MCF 10A (cell line): ENCODE measurements at regions not wholly inside any gene's neighbourhood (a gene's known extent, or its start where the extent isn't known, plus 50 kb on each side); places are given as distances from the start of the nearest gene placed in this dataset.

Experiments used
- BruUV-seq: library from RNA; stranded (reverse); fragments of 400-500 nt; replicated peaks from 2 replicates; lab custom pipeline; 2021; lab: Mats Ljungman, UMichigan
- CTCF ChIA-PET: fragments of 300-600 bp; sonication (Branson Sonifier 250); formaldehyde crosslinking; extraction: SDS; loops from one replicate; lab custom pipeline; 2021; ENCODE audit warnings: antibody characterized with exemption, inconsistent platforms; lab: Yijun Ruan, JAX
- POLR2A ChIA-PET: fragments of 300-600, 350-650 bp; sonication (Branson Sonifier 250); formaldehyde crosslinking; extraction: SDS; loops from one replicate; lab custom pipeline; 2020; ENCODE audit warnings: antibody characterized with exemption, inconsistent platforms; lab: Yijun Ruan, JAX
- DNase-seq: peaks from one replicate; pipeline ENCODE4 v3.0.0-alpha.2; 2018; ENCODE audit not compliant: unreplicated experiment
- H3K27ac Mint-ChIP-seq: one replicate; pipeline ENCODE4 v1.8.0; 2022; ENCODE audit warnings: mild to moderate bottlenecking, low read depth, mixed read lengths; ENCODE audit not compliant: unreplicated experiment
- H3K27me3 Mint-ChIP-seq: one replicate; pipeline ENCODE4 v1.8.0; 2022; ENCODE audit warnings: mixed read lengths; ENCODE audit not compliant: insufficient read depth, unreplicated experiment
- H3K36me3 Mint-ChIP-seq: one replicate; pipeline ENCODE4 v1.8.0; 2022; ENCODE audit warnings: mild to moderate bottlenecking, moderate library complexity, mixed read lengths; ENCODE audit not compliant: insufficient read depth, unreplicated experiment
- H3K4me1 Mint-ChIP-seq: one replicate; pipeline ENCODE4 v1.8.0; 2022; ENCODE audit warnings: mixed read lengths; ENCODE audit not compliant: insufficient read depth, unreplicated experiment
- H3K4me3 Mint-ChIP-seq: one replicate; pipeline ENCODE4 v1.8.0; 2022; ENCODE audit warnings: mild to moderate bottlenecking, moderate library complexity, mixed read lengths; ENCODE audit not compliant: unreplicated experiment
- H3K9me3 Mint-ChIP-seq: one replicate; pipeline ENCODE4 v1.8.0; 2022; ENCODE audit warnings: mixed read lengths; ENCODE audit not compliant: unreplicated experiment
- intact Hi-C: fragments of 100-400 bp; cut with micrococcal nuclease; formaldehyde crosslinking; loops from 2 replicates; pipeline ENCODE4 v1.14.1; 2022
- TF ChIP-seq, protein P1 (sequence below): fragments of 200-600 bp; IDR thresholded peaks from one replicate; pipeline ENCODE4 v1.8.0; 2022; ENCODE audit warnings: antibody characterized with exemption, mild to moderate bottlenecking; ENCODE audit not compliant: unreplicated experiment

DNA sequence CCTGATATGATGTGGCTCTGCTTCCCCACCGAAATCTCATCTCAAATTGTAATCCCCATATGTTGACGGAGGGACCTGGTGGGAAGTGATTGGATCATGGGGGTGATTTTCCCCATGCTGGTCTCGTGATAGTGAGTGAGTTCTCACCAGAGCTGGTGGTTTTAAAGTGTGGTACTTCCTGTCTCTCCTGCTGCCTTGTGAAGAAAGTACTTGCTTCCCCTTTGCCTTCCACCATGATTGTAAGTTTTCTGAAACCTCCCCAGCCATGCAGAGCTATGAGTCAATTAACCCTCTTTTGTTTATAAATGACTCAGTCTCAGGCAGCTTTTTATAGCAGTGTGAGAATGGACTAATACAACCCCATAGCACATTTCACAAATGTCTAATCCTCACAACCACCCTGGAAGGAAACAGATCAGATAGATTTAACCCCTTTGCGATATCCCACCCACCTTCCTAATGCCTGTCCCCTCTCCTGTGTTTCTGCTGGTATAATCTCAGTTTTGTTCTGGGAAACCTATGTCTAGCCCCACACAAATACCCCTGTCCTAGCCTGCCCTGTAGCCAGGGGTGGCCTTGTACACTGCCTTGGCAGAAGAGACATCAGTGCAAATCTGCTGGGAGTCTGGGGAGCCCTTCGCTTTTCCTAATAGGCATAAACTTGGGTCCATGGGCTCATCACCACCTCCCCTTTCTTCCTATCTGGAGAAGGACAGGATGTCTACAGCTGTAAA lies 157.0 kb upstream of the RAI14 start:
- POLR2A ChIA-PET = interaction anchor here (0.6 to 1.8 kb wide), 5 partner anchors 12 to 431 kb away, joined by 3 to 6 read pairs (median 5); partner anchors contain the start of genes BRIX1, DNAJC21 and RAD1
- DNase-seq = peak; percentile 80
- intact Hi-C loops = no loop called here
- H3K36me3 Mint-ChIP-seq = no peaks in the 10 kb centered on the region
- no TSS peak for BruUV-seq
- CTCF ChIA-PET = interaction anchor here (0.6 to 3.4 kb wide), 5 partner anchors 13 to 399 kb away, joined by 3 to 27 read pairs (median 4); no protein-coding TSS in a partner anchor
- H3K27me3 Mint-ChIP-seq = no peaks in the 10 kb centered on the region
- H3K9me3 Mint-ChIP-seq = no peaks in the 10 kb centered on the region
- peak overlapping the region; percentile 35 for H3K27ac Mint-ChIP-seq
- no peak overlapping the region for H3K4me3 Mint-ChIP-seq
- H3K4me1 Mint-ChIP-seq = peaks cover 19% of the 10 kb centered on the region
- TF ChIP-seq, protein P1, sequence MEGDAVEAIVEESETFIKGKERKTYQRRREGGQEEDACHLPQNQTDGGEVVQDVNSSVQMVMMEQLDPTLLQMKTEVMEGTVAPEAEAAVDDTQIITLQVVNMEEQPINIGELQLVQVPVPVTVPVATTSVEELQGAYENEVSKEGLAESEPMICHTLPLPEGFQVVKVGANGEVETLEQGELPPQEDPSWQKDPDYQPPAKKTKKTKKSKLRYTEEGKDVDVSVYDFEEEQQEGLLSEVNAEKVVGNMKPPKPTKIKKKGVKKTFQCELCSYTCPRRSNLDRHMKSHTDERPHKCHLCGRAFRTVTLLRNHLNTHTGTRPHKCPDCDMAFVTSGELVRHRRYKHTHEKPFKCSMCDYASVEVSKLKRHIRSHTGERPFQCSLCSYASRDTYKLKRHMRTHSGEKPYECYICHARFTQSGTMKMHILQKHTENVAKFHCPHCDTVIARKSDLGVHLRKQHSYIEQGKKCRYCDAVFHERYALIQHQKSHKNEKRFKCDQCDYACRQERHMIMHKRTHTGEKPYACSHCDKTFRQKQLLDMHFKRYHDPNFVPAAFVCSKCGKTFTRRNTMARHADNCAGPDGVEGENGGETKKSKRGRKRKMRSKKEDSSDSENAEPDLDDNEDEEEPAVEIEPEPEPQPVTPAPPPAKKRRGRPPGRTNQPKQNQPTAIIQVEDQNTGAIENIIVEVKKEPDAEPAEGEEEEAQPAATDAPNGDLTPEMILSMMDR = no peak

DNA sequence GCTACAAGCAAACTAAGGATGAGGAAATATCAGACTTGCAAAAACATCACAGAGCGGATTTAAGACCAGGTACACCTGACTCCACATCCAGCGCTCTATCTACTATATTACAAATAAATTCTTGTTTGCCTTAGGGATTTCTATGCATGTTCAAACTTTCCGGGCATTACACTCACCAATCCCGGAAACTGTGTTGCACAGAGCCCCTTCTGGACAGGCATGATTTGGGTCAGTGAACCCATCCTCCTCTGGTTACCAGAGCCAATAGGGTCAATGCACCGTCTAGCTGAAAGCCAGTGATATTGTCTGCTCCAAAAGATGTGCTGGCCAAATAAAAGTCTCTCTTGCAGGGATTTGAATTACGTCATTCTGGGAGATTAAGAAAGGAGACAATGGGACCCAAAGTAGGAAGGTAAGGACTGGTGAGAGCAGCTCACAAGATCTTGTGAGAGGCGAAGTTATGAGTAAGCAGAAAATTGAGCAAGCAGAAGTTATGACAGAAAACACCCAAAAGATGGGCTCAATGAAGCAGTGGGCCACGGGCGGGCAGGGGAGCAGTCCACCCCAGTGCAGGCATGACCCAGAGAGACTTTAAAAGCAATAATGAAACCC lies 155.8 kb upstream of the RAI14 start:
- peaks cover 19% of the 10 kb centered on the region for H3K4me1 Mint-ChIP-seq
- no peaks in the 10 kb centered on the region for H3K36me3 Mint-ChIP-seq
- CTCF ChIA-PET = interaction anchor here (0.6 to 3.4 kb wide), 4 partner anchors 10 to 483 kb away, joined by 4 to 27 read pairs (median 9); no protein-coding TSS in a partner anchor
- no TSS peak for BruUV-seq
- H3K4me3 Mint-ChIP-seq = no peak overlapping the region
- DNase-seq = peak; percentile 75
- intact Hi-C loops = no loop called here
- TF ChIP-seq, protein P1 = no peak
- POLR2A ChIA-PET = no interaction called here
- peak overlapping the region; percentile 71 for H3K27ac Mint-ChIP-seq
- no peaks in the 10 kb centered on the region for H3K9me3 Mint-ChIP-seq
- H3K27me3 Mint-ChIP-seq = no peaks in the 10 kb centered on the region

DNA sequence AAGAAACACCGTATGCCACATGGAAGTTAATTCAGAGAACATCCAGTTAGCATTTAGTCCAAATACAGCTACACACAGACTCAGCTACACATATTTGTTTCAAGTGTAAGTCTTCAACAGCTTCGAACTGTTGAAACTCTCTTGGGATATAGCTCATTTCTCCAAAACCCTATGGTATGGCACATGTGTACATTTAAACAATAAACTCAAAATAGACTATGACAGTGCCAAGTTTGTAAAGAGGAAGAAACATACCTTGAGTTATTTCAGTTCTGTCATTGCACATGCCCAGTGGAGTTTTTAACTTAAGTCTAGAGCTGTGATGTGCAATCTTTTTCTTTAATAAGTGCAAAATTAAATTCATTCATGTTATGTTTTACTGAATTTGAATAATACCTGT lies 155.1 kb upstream of the RAI14 start:
- Mint-ChIP-seq H3K9me3 (no peaks in the 10 kb centered on the region), H3K4me3 (no peak overlapping the region), H3K27ac (no peak overlapping the region), H3K27me3 (no peaks in the 10 kb centered on the region), H3K4me1 (peaks cover 19% of the 10 kb centered on the region), H3K36me3 (no peaks in the 10 kb centered on the region)
- no TSS peak for BruUV-seq
- TF ChIP-seq, protein P1 = no peak
- POLR2A ChIA-PET = interaction anchor here (0.8 kb wide), 1 partner anchor 251 kb away, joined by 3 read pairs; no protein-coding TSS in a partner anchor
- CTCF ChIA-PET = interaction anchor here (0.6 to 3.4 kb wide), 5 partner anchors 9 to 874 kb away, joined by 3 to 27 read pairs (median 8); no protein-coding TSS in a partner anchor
- intact Hi-C loops = no loop called here
- DNase-seq = no peak

DNA sequence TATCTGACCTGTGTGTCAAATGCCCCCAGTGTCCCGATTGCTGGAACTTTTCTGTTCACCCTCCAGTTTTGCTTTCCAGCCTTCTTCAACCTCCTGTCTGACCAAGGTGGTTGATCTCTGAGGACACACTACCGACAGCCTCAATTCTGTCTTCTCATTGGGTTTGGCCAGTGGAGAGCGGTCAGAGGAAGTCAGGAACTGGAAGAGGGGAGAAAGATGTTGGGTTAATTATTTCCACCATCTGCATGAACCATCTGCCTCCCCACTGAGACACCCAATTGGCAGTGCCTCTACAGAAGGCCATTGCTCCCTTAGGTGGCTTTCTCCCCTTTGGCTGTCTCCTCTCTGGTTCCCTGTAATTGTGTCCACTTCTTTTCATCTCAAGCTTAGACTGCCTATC lies 154.3 kb upstream of the RAI14 start:
- no peaks in the 10 kb centered on the region for H3K9me3 Mint-ChIP-seq
- CTCF ChIA-PET = interaction anchor here (2.6 kb wide), 2 partner anchors 22 to 397 kb away, joined by 8 to 13 read pairs; no protein-coding TSS in a partner anchor
- BruUV-seq = no TSS peak
- peaks cover 19% of the 10 kb centered on the region for H3K4me1 Mint-ChIP-seq
- TF ChIP-seq, protein P1 = no peak
- no peak overlapping the region for H3K4me3 Mint-ChIP-seq
- intact Hi-C loops = no loop called here
- POLR2A ChIA-PET = no interaction called here
- H3K27ac Mint-ChIP-seq = no peak overlapping the region
- no peaks in the 10 kb centered on the region for H3K36me3 Mint-ChIP-seq
- no peaks in the 10 kb centered on the region for H3K27me3 Mint-ChIP-seq
- no peak for DNase-seq
